GM21825 (cell line): ENCODE measurements at regions not wholly inside any gene's neighbourhood (a gene's known extent, or its start where the extent isn't known, plus 50 kb on each side); places are given as distances from the start of the nearest gene placed in this dataset.
"Not testable (repeated sequence)": the region's sequence is repeated elsewhere in the genome, so short reads cannot be mapped to it uniquely, and the experiment has no call there.

Source experiments
- ATAC-seq: cut with Tn5 transposase; IDR thresholded peaks from one replicate; pipeline ENCODE4 v1.9.1; 2021; ENCODE audit warnings: mild to moderate bottlenecking, moderate library complexity; ENCODE audit not compliant: unreplicated experiment

DNA sequence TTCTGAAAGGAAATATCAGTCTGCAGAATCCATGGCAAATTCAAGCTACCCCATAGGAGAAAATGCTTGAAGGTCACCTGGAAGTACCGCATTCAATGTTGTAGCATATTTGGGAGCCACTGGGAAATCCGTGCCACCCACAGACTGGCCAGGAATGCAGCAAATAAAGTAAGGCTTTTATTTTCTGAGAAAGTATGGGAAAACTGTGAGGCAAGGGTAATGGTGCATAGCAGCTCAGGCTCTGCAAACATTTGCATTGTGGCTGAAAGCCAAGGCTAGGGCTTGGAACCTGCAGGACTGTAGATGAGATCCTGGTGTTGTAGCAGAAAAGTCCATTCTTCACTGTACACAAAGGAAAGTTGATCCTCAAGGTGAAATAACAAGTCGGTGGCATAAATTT is 450.9 kb upstream of the NR3C2 start:
- no peak for ATAC-seq

DNA sequence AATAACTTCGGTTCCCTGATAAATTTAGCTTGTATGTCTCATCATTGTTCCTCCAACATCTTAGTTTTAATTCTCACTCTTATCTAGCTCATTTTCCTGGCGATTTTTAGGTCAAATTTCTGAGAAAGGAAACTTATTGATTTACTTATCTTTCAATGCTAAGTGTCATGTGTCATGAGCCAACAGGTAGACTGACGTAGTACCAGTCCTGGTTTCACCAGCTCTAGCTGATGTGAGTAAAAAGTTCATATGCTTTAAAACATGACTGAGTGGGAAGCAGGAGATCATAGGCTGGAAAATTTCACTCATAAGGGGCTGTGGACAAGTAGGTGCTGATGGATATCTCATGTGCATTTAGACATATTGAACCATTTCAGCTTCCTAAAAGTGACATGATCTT is 441.7 kb upstream of the NR3C2 start:
- no peak for ATAC-seq

DNA sequence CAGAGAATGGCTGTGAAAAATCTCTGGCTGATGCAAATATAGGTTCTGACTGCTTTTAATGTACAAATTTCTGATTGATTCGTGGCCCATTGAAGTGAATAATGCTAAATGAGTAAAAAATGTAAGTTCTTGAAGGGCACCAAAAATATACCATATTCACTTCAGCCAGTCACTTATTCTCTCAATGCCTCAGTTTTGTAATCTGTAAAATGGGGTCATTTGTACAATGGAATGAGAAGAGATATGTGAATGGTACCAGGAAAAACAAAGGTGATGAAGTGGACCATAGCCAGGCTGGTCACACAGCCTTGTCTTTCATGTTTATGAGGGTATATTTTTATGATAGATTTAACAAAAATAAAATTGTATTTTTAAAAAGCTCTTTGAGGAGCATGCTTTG is 441.2 kb upstream of the NR3C2 start:
- ATAC-seq = no peak

DNA sequence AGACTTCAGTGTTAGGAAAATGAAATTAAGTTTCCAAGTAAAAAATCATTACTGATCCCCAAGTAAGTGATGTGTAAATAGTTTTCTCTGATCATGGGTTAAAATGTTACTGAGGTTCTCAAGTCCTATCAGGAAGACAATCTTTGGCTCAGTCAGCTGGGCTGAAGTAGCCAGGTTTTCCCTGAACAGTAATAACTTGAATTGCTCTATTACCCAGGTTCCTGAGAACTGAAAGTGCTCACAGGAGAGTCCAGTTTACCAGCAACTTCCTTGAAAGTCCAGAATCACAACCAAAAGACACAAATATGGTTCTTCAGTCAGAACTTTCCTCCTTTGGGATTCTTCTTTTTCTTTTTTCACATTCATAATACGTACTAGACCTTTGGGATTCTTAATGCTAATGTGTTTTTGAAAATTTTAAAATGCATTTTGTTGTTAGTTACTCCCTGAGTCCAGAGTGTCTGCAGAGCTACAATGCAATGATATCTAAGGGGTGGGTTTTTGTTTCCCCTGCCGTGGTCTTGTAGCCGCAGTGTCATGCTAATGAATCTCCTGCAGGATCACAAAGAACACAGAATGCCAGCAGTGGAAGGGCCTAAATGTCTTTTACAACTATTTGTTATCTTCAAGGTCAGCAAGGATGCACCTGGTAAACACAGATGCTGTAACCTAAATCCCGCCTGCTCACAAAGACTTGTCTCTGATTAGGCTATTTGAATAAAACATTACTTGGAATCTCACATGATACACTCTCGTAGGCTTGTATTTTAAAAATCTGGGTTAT is 439.8 kb upstream of the NR3C2 start:
- no peak for ATAC-seq

DNA sequence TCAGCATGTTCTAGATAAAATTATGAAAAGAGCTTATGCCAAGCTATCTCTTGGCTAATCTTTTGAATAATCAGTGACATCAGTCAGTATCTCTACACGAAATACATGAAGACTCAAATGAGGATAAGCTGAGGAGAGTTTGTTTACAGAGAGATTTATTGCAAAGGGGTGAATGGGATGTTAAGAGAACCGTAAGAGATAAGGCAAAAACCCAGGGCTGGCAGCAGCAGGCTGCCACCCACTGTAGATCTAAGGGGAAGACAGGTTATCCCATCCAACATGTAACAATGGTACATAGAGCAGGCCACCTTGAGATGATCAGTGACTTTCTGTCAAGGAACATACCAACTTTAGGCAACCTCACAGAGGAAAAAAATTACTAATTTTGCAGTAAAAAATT is 432.1 kb upstream of the NR3C2 start:
- ATAC-seq = no peak

DNA sequence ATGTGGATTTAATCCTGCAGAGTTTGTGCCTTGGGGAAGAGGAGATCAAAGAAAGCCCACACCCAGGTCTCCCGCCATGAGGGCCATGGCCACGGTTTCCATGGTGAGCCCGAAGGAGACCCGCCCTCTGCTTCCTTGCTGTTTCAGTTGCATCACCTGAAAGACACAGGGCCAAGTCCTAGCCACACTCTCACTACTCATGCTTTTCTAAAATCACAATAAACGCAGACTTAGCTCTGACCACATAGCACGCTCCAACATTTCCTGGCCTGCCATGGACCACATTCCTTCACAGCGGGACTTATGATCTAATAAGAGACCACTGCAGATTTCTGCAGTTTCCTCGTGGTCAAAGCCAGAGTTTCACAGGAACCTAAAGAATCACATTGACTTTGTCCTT is 426.0 kb upstream of the NR3C2 start:
- no peak for ATAC-seq

DNA sequence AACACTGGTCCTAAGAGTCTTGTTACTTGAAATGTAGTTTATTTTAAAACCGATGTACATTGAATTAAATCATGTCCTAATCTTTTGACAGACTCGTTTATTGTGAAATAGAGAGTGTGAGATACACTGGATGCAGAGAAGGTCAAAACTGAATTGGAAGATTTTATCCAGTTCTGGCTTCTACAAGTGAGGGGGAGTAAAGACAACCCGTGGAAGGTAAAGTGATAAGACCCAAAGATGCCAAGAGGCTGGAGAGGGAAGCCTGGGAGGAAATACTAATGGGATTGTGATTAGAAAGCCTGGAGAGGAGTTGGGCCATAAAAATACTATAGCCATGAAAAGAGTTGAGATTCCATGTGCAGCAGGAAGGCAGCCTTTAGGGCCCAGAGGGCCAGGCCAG is 424.5 kb upstream of the NR3C2 start:
- no peak for ATAC-seq

DNA sequence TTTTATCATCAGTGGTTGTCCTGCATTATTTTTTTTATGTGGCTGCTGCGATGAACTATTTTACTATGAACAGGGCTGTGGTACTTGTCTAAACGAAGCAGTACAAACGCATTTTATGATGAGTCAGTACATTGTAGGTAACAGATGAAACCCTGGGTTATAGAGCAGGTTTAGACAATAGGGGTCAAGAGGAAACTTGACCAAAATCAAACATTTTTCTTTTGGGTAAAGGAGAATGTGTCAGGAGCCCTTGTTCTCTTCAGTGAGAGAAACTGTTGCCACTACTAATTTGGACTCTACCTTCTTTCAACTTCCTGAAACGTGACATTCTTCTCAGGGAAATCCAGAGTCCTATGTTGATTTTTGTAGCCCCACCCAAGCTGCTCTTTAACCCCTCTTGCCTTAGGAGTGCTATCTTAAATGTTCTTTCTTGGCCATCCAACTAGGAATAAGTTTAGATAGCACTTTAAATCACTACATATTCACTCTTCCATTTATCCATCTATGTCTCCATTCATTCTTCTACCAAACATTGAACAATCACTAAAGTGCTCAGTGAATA is 415.8 kb upstream of the NR3C2 start:
- ATAC-seq = no peak

DNA sequence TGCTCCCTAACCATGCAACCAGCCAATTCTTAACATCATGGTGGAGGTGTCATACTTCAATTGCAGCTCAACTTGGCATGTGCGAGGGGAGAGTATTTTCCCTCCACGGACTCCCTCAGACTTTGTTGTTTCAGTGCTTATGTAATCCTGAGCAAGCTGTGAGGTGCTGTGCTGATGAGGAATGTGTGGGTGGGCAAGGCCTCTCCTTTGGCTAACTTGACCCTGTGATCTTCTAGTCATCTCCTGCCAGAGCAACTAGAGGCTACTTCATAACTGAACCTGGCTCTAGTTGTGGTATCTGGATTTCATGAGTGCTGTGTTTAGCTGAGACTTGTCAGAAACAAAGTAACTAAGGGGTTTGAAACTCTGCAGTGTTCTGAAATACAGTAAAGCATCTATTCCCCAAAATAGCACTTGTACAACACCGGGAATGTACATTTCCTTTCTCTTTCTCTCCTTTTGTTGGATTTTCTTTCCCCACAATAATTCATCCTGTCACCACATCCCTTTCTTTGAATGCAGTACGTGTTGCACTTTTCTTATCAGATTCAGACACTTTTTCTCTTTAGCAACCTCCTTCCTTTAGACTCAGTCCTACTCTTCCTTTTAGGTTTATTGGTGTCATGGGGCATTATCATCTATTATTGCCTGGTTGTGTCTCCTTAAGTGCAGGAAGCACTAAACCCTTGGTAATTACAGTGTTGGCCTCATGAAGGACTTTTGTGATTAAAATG is 415.2 kb upstream of the NR3C2 start:
- no peak for ATAC-seq

DNA sequence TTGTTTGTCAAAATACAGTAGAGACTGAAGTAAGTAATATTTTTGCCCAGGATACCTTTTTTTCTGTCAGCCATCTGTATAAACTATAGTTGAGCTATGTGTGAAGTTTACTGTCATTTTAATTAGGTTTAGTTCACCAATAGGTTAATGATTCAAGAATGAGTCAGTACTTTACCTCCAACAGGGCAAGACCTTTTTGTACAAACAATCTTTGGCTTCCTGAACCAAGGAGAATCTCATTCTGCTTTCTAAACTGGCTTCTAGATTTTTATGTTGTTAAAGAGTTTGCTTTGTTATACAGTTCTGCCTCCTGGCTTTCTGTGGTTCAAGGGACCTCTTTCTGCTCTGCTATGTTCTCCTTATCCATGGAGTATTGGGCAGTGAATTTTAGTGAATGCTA is 412.0 kb upstream of the NR3C2 start:
- no peak for ATAC-seq

DNA sequence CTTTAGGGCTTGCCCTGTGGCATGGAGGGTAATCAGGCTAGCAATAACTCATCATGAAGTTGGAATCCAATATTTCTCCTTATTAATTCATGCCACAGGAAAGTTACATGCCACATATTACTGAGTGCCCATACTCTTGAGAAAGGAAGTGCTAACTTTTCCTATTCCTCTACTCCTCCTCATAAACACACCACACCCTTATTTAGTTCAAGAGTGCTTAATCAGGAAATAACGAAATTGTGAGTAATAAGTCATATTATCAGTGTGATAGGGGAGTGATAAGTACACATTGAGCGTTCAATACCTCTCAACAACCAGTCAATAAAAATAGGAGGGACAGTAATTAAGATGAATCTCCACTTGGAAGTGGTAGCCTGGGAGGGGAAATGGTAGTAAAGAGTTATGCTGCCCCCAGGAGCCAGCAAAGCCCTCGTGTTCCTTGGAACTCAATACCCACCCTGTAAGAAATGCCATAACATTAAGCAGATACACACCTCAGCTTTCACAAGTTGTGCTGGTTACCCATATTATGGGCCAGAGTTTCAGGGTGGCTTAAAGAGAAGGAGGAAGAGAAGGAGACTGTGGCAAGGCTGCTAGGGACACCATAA is 410.0 kb upstream of the NR3C2 start:
- ATAC-seq = no peak

DNA sequence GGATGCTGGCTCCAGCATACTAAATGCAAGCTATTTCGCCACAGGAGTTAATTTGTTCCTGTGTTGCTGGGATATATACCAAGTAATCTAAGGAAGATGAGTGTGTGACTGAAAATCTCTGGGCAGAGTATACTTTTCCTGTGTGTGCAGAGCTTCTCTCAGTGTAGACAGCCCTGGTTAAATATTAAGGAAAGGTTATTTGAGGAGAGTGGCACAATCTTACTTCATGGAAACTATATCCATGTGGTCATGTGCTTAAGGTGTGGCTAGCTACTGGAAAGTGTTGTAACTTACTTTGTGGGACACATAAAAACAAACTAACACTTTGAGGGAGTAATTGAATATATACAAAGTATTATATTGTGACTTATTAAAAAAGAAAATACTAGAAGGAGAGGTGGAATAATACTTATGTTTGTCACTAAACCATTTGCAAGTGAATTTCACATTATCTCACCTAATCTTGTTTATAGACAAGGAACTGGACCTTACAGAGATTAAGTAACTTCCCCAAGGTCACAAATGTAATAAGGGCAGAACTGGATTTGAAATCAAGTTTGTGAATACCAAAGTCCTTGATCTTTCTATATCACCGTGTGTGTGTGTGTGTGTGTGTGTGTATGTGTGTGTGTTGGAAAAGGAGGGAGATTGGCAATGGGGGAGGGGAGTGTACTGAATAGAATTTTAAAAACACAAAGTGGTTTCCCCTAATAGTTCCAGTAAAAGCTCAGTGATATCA is 408.2 kb upstream of the NR3C2 start:
- ATAC-seq = no peak

DNA sequence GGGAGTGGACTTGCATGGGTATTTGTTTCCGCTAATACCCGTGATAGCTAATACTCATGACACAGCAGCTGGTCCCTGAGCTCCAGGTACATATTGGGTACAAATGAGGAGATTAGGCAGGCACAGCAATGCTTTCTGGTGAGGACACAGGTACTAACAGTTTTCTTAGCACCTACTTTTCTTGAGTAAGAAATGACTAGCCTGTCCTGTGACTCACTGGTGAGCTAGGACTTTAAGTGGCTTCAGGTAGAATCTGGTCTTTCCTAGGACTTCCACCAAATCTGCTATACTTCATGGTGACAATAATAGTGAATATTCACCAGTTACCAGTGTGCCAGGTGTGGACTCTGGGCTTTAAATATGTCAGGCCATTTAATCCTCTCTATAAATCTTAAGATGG is 407.4 kb upstream of the NR3C2 start:
- no peak for ATAC-seq

DNA sequence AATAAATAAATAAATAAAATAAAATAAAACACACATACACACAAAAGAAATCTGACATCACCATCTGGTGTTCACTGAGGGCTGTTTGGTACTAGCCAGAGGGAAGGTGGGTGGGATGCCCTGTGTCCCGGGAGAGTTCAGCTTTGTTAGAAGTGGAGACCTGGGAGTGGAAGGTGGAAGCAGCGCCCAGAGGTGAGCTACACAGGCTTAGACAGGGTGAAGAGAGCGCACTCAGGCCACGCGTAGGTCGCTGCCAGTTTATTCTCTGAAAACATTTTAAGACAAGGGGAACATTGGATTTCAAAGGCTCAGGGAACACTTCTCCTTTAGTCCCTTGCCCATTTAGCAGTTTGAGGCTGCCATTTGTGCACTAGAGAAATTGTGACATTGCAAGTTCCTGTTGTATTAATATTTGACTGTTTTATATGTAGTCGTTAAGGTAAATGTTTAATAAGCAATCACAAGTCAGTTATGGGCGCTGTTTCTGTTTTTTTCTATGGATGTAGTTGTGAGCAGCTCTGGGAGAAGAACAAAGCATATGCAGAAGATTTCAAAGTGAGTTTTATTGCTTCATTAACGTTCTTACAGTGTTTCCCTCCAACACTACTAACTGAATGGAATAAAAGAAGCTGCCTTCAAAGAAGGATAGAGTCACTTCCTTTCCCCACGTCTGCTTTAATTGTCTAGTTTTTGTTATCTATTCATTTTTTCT is 405.5 kb upstream of the NR3C2 start:
- ATAC-seq = no peak

DNA sequence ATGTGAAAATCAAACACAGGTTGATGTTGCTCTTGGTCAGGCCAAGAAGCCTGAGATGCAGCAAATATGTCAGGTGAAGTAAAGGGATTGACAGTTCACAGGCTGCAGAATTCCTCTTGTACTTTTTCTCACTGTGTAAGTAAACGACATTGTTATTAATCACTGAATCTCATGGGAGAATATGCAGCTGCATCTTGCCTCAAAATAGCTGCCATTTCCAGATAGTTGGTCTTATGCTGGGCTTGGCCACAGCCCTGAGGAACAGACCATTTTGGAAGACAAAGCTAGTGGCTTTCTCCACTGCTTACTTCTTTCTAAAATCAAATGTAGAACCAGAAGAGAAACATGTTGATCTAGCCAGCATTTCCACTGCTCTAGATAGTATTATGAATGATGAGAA is 403.4 kb upstream of the NR3C2 start:
- no peak for ATAC-seq

DNA sequence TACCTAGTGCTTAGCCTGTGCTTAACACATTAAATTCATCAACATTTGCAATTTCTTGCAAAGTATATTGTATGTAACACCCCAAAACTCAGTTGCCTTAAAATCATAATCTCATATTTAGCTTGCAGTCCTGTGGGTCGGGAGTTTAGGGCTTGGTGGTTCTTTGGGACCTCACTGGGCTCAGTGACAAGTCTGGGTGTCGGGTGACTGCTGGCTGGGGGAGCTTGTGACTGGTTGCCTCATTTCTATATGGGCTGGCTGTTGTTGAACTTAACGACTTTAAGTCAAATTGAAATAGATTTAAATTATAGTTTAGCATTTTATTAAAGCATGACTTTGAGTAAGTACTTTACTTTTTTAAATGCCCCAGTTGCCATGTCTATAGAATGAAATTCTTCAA is 401.4 kb upstream of the NR3C2 start:
- ATAC-seq = no peak

DNA sequence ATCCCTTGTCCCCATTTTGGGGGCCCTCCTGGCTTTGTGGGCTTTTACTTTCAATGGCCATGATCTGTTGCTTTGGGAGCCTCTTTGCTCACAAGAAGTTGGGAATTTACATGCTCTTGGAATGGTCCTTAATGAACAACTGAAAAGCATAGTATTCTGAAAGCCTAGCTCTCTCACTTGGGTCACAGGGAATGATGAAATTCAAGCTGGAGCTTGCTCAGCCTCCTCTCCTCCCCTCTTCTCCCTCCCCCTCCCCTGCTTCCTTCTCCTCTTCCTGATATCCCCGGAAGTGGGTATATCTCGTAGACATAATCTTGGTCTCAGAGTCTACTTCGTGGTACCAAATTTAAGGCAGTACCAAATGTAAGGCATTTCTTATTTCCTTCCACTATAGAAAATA is 400.6 kb upstream of the NR3C2 start:
- no peak for ATAC-seq

DNA sequence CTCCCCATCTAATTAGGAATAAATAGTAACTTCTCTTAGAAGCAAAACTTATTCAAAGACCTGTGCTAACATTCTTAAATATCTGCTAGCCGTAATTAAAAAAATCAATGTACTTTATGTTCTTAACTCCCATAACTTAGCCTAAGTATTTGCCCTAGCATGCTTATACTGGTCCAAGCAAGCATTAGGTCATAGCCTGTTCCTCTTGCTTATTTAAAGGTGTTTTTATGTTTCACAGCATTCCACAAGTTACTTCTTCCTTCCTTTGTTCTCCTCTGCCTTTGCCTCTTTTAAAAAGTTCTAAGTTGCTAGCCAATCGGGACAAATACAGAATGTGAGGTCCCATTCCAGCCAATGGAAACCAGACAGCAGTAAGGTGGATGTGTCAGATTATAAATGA is 395.4 kb upstream of the NR3C2 start:
- not testable (repeated sequence) for ATAC-seq

DNA sequence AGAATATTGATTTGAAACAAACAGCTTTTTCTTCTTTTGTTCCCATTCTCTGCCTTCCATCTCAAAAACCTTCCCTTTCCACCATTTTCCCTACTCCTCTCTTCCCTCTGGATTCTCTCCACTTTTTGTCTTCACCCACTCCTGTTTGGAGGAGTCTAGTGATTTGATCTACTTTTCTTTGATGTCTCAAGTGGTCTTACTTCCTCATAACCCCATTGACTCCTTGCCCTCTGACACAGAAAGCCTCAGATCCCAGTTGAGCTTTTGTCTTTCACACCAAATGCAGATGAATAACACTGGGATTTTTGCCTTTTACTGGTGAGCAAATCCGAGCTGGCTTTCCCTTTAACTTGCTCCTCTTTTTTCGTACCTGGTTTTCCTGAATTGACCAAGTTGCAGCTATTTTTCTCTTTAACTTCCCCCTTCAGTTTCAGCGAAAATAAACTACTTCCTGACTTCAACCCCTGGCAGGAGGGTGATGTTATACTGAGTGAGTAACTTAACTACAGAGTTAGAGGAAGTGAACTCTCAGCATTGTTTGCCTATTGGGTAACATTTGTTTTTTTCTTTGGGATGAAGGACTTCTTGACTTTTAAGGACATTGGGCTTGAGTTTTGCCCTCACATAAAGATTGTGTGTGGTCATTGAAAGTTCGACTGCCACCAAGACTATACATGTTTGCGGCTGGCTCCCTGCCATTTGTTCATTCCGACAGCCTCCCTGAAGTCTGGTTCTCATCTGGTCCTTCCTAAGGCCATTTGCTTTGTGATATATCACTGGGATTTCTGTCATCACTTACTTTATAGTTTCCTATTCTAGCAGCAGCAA is 392.8 kb upstream of the NR3C2 start:
- ATAC-seq = peak; percentile 70

DNA sequence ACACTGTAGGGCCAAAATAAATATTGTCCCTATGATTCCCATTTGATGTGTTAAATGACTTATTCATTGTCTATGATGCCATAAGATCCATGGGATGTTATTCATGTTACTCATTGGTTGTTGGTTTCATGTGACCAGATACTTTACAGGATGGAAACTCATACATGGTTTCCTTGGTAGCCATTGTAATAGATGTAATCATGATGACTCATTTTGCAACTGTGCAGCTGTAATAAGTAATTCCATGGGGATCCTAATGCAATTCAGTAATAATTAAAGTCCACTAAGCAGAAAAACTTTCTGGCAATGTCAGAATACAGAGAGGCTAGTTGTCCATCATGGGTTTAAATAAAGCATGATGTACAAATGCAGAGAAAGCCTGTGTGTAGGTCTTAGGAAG is 389.7 kb upstream of the NR3C2 start:
- ATAC-seq = no peak
